Upper lobe of left lung (tissue), 6 donors: ENCODE measurements at regions not wholly inside any gene's neighbourhood (a gene's known extent, or its start where the extent isn't known, plus 50 kb on each side); places are given as distances from the start of the nearest gene placed in this dataset.

Experiments used
- ATAC-seq, 2 donors: fragments of 200-7000 bp; cut with Tn5 transposase; one replicate each; pipeline ENCODE4 v1.9.1; 2022; ENCODE audit warnings: mild to moderate bottlenecking in 2 of 2, moderate library complexity in 2 of 2; ENCODE audit not compliant: low FRiP score in 2 of 2
- DNase-seq, 2 donors: peaks; one replicate each; pipeline ENCODE4 v3.0.0-alpha.2; 2019 to 2020
- H3K27ac ChIP-seq, 4 donors: fragments of 200-600 bp; sonication (generic); one replicate each; pipeline ENCODE4 v1.5.1; 2016 to 2019
- H3K27me3 ChIP-seq, 4 donors: fragments of 200-600 bp; sonication (generic); one replicate each; pipeline ENCODE4 v1.5.1; 2017 to 2019
- H3K36me3 ChIP-seq, 4 donors: fragments of 200-600 bp; sonication (generic); one replicate each; pipeline ENCODE4 v1.5.1; 2016 to 2019
- H3K4me1 ChIP-seq, 4 donors: fragments of 200-600 bp; sonication (generic); one replicate each; pipeline ENCODE4 v1.5.1; 2018 to 2019
- H3K4me3 ChIP-seq, 4 donors: fragments of 200-600 bp; sonication (generic); one replicate each; pipeline ENCODE4 v1.5.1; 2017 to 2019; ENCODE audit warnings: mild to moderate bottlenecking in 2 of 4, moderate library complexity in 1 of 4
- H3K9me3 ChIP-seq, 4 donors: fragments of 200-600 bp; sonication (generic); one replicate each; pipeline ENCODE4 v1.5.1; 2018 to 2019
- CTCF ChIP-seq, 6 experiments: fragments of 450-650 bp in 4 of 6; fragments of 200-600 bp in 2 of 6; sonication (generic) in 2 of 6; IDR thresholded peaks; one replicate each; pipeline ENCODE4 v1.5.1; 2016 to 2019; ENCODE audit warnings: antibody characterized with exemption in 6 of 6
- EP300 ChIP-seq, 4 donors: sonication (generic); formaldehyde crosslinking; IDR thresholded peaks; one replicate each; pipeline ENCODE4 v1.5.1; 2017; ENCODE audit warnings: antibody characterized with exemption in 4 of 4, control low read depth in 2 of 4
- POLR2A ChIP-seq, 4 donors: fragments of 450-650 bp; IDR thresholded peaks; one replicate each; pipeline ENCODE4 v1.5.1; 2016 to 2017; ENCODE audit warnings: antibody characterized with exemption in 4 of 4, mild to moderate bottlenecking in 2 of 4
- POLR2AphosphoS5 ChIP-seq, 2 donors: sonication (generic); formaldehyde crosslinking; IDR thresholded peaks; one replicate each; pipeline ENCODE4 v1.5.1; 2017; ENCODE audit warnings: antibody characterized with exemption in 2 of 2
- WGBS, 2 donors: methylation state at CpG; one replicate each; pipeline ENCODE4 v1.1.5; 2017 to 2018; 5-methylcytosine and 5-hydroxymethylcytosine counted together
- donor health status: DM: no; HTN: no; CAD: no; lungs with moderate emphysema.
- donor health status: DM: no; HTN: yes; CAD: no; lungs with severe emphysema.

- H3K9me3 ChIP-seq: no peaks in the 10 kb centered on the region
- H3K4me1 ChIP-seq: peaks cover 6 to 14% (median 12%) of the 10 kb centered on the region in 4 donors
- H3K4me3 ChIP-seq: no peak overlapping the region
- TF ChIP-seq EP300 (IDR thresholded peaks at IDR 0.05): peak in 1 of 4 donors; percentile 76
- TF ChIP-seq POLR2A (IDR thresholded peaks at IDR 0.05): no peak
- WGBS, 2 donors: 69 to 77% methylated on average over 3 of the region's 3 CpGs
- DNase-seq (no peak), ATAC-seq (no peak)
- H3K27ac ChIP-seq: no peak overlapping the region
- no peaks in the 10 kb centered on the region for H3K36me3 ChIP-seq
- no peaks in the 10 kb centered on the region for H3K27me3 ChIP-seq
These were observed 402.3 kb upstream of the ZNF608 start for GRCh38 chr5:125148706-125149105.

- Histone ChIP-seq H3K4me3 (no peak overlapping the region), H3K4me1 (peaks cover 6 to 18% (median 13%) of the 10 kb centered on the region in 4 donors), H3K27ac (no peak overlapping the region), H3K27me3 (no peaks in the 10 kb centered on the region), H3K36me3 (no peaks in the 10 kb centered on the region), H3K9me3 (no peaks in the 10 kb centered on the region)
- DNase-seq: no peak
- TF ChIP-seq EP300 (IDR thresholded peaks at IDR 0.05): no peak
- TF ChIP-seq POLR2A (IDR thresholded peaks at IDR 0.05): no peak
- no peak for TF ChIP-seq CTCF (IDR thresholded peaks at IDR 0.05)
- TF ChIP-seq POLR2AphosphoS5 (IDR thresholded peaks at IDR 0.05): no peak
- no peak for ATAC-seq
- 89 to 90% methylated on average over 3 of the region's 3 CpGs for WGBS, 2 donors
These were observed 402.7 kb upstream of the ZNF608 start for GRCh38 chr5:125149110-125149509.

GRCh38 chr5:125149527-125149926 is 403.1 kb upstream of the ZNF608 start:
- Histone ChIP-seq H3K4me1 (peaks cover 6 to 19% (median 13%) of the 10 kb centered on the region in 4 donors), H3K27ac (no peak overlapping the region), H3K4me3 (no peak overlapping the region), H3K27me3 (no peaks in the 10 kb centered on the region), H3K36me3 (no peaks in the 10 kb centered on the region), H3K9me3 (no peaks in the 10 kb centered on the region)
- 68 to 86% methylated on average over 4 of the region's 4 CpGs for WGBS, 2 donors
- DNase-seq: no peak
- TF ChIP-seq EP300 (IDR thresholded peaks at IDR 0.05) (no peak), POLR2A (IDR thresholded peaks at IDR 0.05) (no peak), POLR2AphosphoS5 (IDR thresholded peaks at IDR 0.05) (no peak), CTCF (IDR thresholded peaks at IDR 0.05) (no peak)
- no peak for ATAC-seq

- no peaks in the 10 kb centered on the region for H3K36me3 ChIP-seq
- H3K9me3 ChIP-seq: no peaks in the 10 kb centered on the region
- WGBS, 2 donors: 78 to 84% methylated on average over 3 of the region's 3 CpGs
- DNase-seq: no peak
- no peak overlapping the region for H3K27ac ChIP-seq
- H3K4me1 ChIP-seq: peaks cover 6 to 19% (median 13%) of the 10 kb centered on the region in 4 donors
- no peak for ATAC-seq
- H3K4me3 ChIP-seq: no peak overlapping the region
- no peaks in the 10 kb centered on the region for H3K27me3 ChIP-seq
- TF ChIP-seq CTCF (IDR thresholded peaks at IDR 0.05) (no peak), POLR2A (IDR thresholded peaks at IDR 0.05) (no peak), EP300 (IDR thresholded peaks at IDR 0.05) (no peak), POLR2AphosphoS5 (IDR thresholded peaks at IDR 0.05) (no peak)
These were observed 403.7 kb upstream of the ZNF608 start for GRCh38 chr5:125150041-125150669.

GRCh38 chr5:125151150-125151900 is 404.9 kb upstream of the ZNF608 start:
- no peaks in the 10 kb centered on the region for H3K27me3 ChIP-seq
- no peaks in the 10 kb centered on the region for H3K36me3 ChIP-seq
- TF ChIP-seq EP300 (IDR thresholded peaks at IDR 0.05) (no peak), POLR2A (IDR thresholded peaks at IDR 0.05) (no peak), POLR2AphosphoS5 (IDR thresholded peaks at IDR 0.05) (no peak), CTCF (IDR thresholded peaks at IDR 0.05) (no peak)
- H3K4me1 ChIP-seq: peaks cover 6 to 19% (median 13%) of the 10 kb centered on the region in 4 donors
- no peak overlapping the region for H3K4me3 ChIP-seq
- no peaks in the 10 kb centered on the region for H3K9me3 ChIP-seq
- WGBS, 2 donors: 83 to 84% methylated on average over 4 of the region's 4 CpGs
- ATAC-seq (no peak), DNase-seq (no peak)
- no peak overlapping the region for H3K27ac ChIP-seq
